H1 (cell line): ENCODE measurements at regions not wholly inside any gene's neighbourhood (a gene's known extent, or its start where the extent isn't known, plus 50 kb on each side); places are given as distances from the start of the nearest gene placed in this dataset.
A peak's percentile ranks its signal among the peaks of the same experiment; 100 is the strongest.

ENCODE experiments used
- CTCF ChIA-PET: fragments of 300-600 bp; sonication (Branson Sonifier 250); formaldehyde crosslinking; loops from one replicate; lab custom pipeline; 2021; ENCODE audit not compliant: partially characterized antibody; lab: Charles Lee
- POLR2A ChIA-PET: fragments of 300-600 bp; sonication (Branson Sonifier 250); formaldehyde crosslinking; loops from one replicate; lab custom pipeline; 2021; ENCODE audit warnings: inconsistent platforms; ENCODE audit not compliant: partially characterized antibody; lab: Charles Lee
- DNase-seq, 2 experiments: peaks; one replicate each; pipeline versions ENCODE4 v3.0.0 to v3.0.0-alpha.2; 2010 to 2022; ENCODE audit warnings: low spot score in 2 of 2, low read depth in 1 of 2, mixed read lengths in 1 of 2
- FAIRE-seq: peaks from 2 replicates; lab custom pipeline; 2011; peaks lifted over from hg19 to GRCh38; lab: Jason Lieb, UNC
- H2AFZ ChIP-seq: 2 replicates; pipeline ENCODE4 v1.8.1; 2012; ENCODE audit warnings: low read length, inconsistent platforms
- H2AK5ac ChIP-seq: 2 replicates; pipeline ENCODE4 v1.6.1; 2013; ENCODE audit warnings: low read depth, low read length
- H2BK120ac ChIP-seq: replicated peaks from 2 replicates; pipeline ENCODE3; 2013; ENCODE audit warnings: low read depth, low read length, inconsistent platforms
- H2BK12ac ChIP-seq: 2 replicates; pipeline ENCODE4 v1.6.1; 2013; ENCODE audit warnings: low read depth, low read length
- H2BK15ac ChIP-seq: 2 replicates; pipeline ENCODE4 v1.6.1; 2013; ENCODE audit warnings: low read length
- H2BK20ac ChIP-seq: 2 replicates; pipeline ENCODE4 v1.6.1; 2013; ENCODE audit warnings: low read length
- H2BK5ac ChIP-seq: 2 replicates; pipeline ENCODE4 v1.6.1; 2013; ENCODE audit warnings: low read depth, low read length
- H3K14ac ChIP-seq: 2 replicates; pipeline ENCODE4 v1.6.1; 2013; ENCODE audit warnings: inconsistent platforms; ENCODE audit not compliant: insufficient read length
- H3K18ac ChIP-seq: 2 replicates; pipeline ENCODE4 v1.6.1; 2013; ENCODE audit warnings: low read length; ENCODE audit errors: extremely low read depth
- H3K23ac ChIP-seq: 2 replicates; pipeline ENCODE4 v1.6.1; 2013; ENCODE audit warnings: inconsistent platforms; ENCODE audit not compliant: insufficient read length
- H3K23me2 ChIP-seq: 2 replicates; pipeline ENCODE4 v1.6.1; 2013; ENCODE audit warnings: low read depth, low read length
- H3K27ac ChIP-seq: 2 replicates; pipeline ENCODE4 v1.6.1; 2011; ENCODE audit warnings: low read depth, low read length, inconsistent platforms
- H3K27me3 ChIP-seq, 4 experiments: replicated peaks in 1 of 4; 1 replicate in 1 of 4; 2 replicates in 3 of 4; pipeline versions ENCODE4 v1.6.1 to v1.8.1; 2011 to 2013; ENCODE audit warnings: low read length in 3 of 4, mild to moderate bottlenecking in 3 of 4, inconsistent platforms in 2 of 4, mixed read lengths in 2 of 4, moderate library complexity in 1 of 4; ENCODE audit not compliant: control insufficient read depth in 3 of 4, insufficient read depth in 3 of 4; ENCODE audit errors: extremely low read depth in 1 of 4
- H3K36me3 ChIP-seq, 4 experiments: 2 replicates each; pipeline versions ENCODE4 v1.6.1 to v1.8.1; 2011 to 2013; ENCODE audit warnings: mild to moderate bottlenecking in 4 of 4, low read length in 3 of 4, moderate library complexity in 2 of 4, control low read depth in 1 of 4, inconsistent platforms in 1 of 4; ENCODE audit not compliant: insufficient read depth in 4 of 4, control insufficient read depth in 2 of 4
- H3K4ac ChIP-seq: replicated peaks from 2 replicates; pipeline ENCODE3; 2013; ENCODE audit warnings: low read length, low read depth, mixed read lengths, inconsistent platforms; ENCODE audit not compliant: insufficient read length
- H3K4me1 ChIP-seq, 4 experiments: replicated peaks in 1 of 4; 1 replicate in 1 of 4; 2 replicates in 3 of 4; pipeline versions ENCODE4 v1.6.1 to v1.8.1; 2011 to 2013; ENCODE audit warnings: low read length in 3 of 4, inconsistent platforms in 2 of 4, mixed read lengths in 1 of 4; ENCODE audit not compliant: insufficient read depth in 4 of 4, control insufficient read depth in 3 of 4
- H3K4me2 ChIP-seq, 2 experiments: 2 replicates each; pipeline versions ENCODE4 v1.6.1 to v1.8.1; 2011 to 2013; ENCODE audit warnings: low read depth in 2 of 2, low read length in 2 of 2, control low read depth in 1 of 2, inconsistent platforms in 1 of 2, mild to moderate bottlenecking in 1 of 2; ENCODE audit not compliant: insufficient read depth in 1 of 2
- H3K4me3 ChIP-seq, 4 experiments: fragments of 200-600, 300-600 bp in 1 of 4; sonication (generic), shearing (Covaris generic), sonication (Bioruptor Twin) in 1 of 4; 2 replicates each; pipeline versions ENCODE4 v1.5.1 to v1.8.1; 2011 to 2016; ENCODE audit warnings: low read length in 4 of 4, low read depth in 3 of 4, control low read depth in 2 of 4, inconsistent platforms in 2 of 4, mild to moderate bottlenecking in 2 of 4, mixed read lengths in 1 of 4, moderate library complexity in 1 of 4; ENCODE audit not compliant: insufficient read depth in 2 of 4; ENCODE audit errors: extremely low read depth in 1 of 4
- H3K56ac ChIP-seq: replicated peaks from 2 replicates; pipeline ENCODE3; 2013; ENCODE audit warnings: low read depth, mild to moderate bottlenecking, mixed read lengths, low read length, inconsistent platforms; ENCODE audit not compliant: insufficient read length
- H3K79me1 ChIP-seq: 2 replicates; pipeline ENCODE4 v1.6.1; 2013; ENCODE audit warnings: low read depth, low read length, control low read depth
- H3K79me2 ChIP-seq, 2 experiments: 2 replicates each; pipeline versions ENCODE4 v1.6.1 to v1.8.1; 2012 to 2013; ENCODE audit warnings: low read length in 2 of 2, mild to moderate bottlenecking in 2 of 2, inconsistent platforms in 1 of 2; ENCODE audit not compliant: insufficient read depth in 2 of 2, control insufficient read depth in 1 of 2
- H3K9ac ChIP-seq, 4 experiments: replicated peaks in 1 of 4; 1 replicate in 1 of 4; 2 replicates in 3 of 4; pipeline versions ENCODE4 v1.6.1 to v1.8.1; 2011 to 2013; ENCODE audit warnings: low read depth in 3 of 4, low read length in 3 of 4, control low read depth in 2 of 4, mild to moderate bottlenecking in 2 of 4, moderate library complexity in 2 of 4, inconsistent platforms in 1 of 4; ENCODE audit errors: extremely low read depth in 1 of 4
- H3K9me3 ChIP-seq, 2 experiments: 2 replicates each; pipeline versions ENCODE4 v1.6.1 to v1.8.1; 2012 to 2013; ENCODE audit warnings: mild to moderate bottlenecking in 2 of 2, moderate library complexity in 2 of 2, control low read depth in 1 of 2, inconsistent platforms in 1 of 2, low read depth in 1 of 2, low read length in 1 of 2, mixed read lengths in 1 of 2; ENCODE audit not compliant: insufficient read depth in 2 of 2
- H4K20me1 ChIP-seq, 2 experiments: replicated peaks in 1 of 2; 2 replicates each; pipeline versions ENCODE3 to v1.8.1; 2011 to 2013; ENCODE audit warnings: inconsistent platforms in 2 of 2, low read length in 2 of 2, mild to moderate bottlenecking in 1 of 2; ENCODE audit not compliant: insufficient read depth in 2 of 2, control insufficient read depth in 1 of 2
- H4K5ac ChIP-seq: 2 replicates; pipeline ENCODE4 v1.6.1; 2013; ENCODE audit warnings: low read length, low read depth, mixed read lengths, inconsistent platforms; ENCODE audit not compliant: insufficient read length
- H4K8ac ChIP-seq: 2 replicates; pipeline ENCODE4 v1.8.0; 2013; ENCODE audit warnings: mild to moderate bottlenecking, moderate library complexity, low read length, inconsistent platforms; ENCODE audit not compliant: insufficient read depth; ENCODE audit errors: extremely low read depth
- H4K91ac ChIP-seq: replicated peaks from 2 replicates; pipeline ENCODE3; 2013; ENCODE audit warnings: low read length, mixed read lengths, inconsistent platforms; ENCODE audit not compliant: insufficient read length
- JUND ChIP-seq: IDR thresholded peaks from 2 replicates; pipeline ENCODE4 v1.6.1; 2011; ENCODE audit warnings: mild to moderate bottlenecking, improper control_type of control experiment, low read length
- RXRA ChIP-seq: IDR thresholded peaks from 2 replicates; pipeline ENCODE4 v1.6.1; 2011; ENCODE audit warnings: low read depth, mild to moderate bottlenecking, low read length, moderate library complexity; ENCODE audit not compliant: insufficient read depth
- SP1 ChIP-seq: IDR thresholded peaks from 2 replicates; pipeline ENCODE4 v1.6.1; 2011; ENCODE audit warnings: low read depth, low read length
- WGBS, 2 experiments: shearing (Covaris generic) in 1 of 2; methylation state at CpG; one replicate each; pipeline versions ENCODE4 v1.1.6 to v1.1.7; 2013 to 2015; ENCODE audit warnings: low lambda C conversion rate in 2 of 2, mixed read lengths in 2 of 2, inconsistent platforms in 1 of 2, low coverage in 1 of 2, missing lambda C conversion rate in 1 of 2; ENCODE audit not compliant: insufficient replicate concordance in 2 of 2, insufficient coverage in 1 of 2, insufficient read length in 1 of 2; ENCODE audit errors: extremely low coverage in 1 of 2, missing lambda C conversion rate in 1 of 2; 5-methylcytosine and 5-hydroxymethylcytosine counted together

DNA sequence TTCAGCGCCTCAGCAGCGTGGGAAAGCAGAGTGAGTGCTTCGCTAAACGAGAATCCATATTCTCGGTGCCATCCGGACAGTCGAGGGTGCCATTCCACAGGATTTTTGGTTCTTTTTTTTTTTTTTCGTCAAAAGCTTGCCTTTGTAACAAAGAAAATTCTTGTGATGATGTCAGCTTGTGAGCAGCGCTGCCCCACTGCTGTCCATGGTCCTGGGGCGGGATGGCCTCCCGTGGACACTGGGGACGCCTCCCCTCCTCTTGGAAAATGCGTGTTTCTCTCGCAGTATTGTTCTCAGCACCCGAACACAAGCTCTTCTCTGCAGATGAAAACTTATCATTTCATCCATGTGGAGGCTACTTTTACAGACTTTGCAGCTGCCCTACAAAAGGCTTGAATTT lies 477.4 kb downstream of the TCERG1L start:
- Histone ChIP-seq H4K91ac (no peak overlapping the region), H2AK5ac (no peak overlapping the region), H4K20me1 (no peaks in the 10 kb centered on the region), H3K9ac (no peak overlapping the region), H3K79me1 (no peaks in the 10 kb centered on the region)
- TF ChIP-seq SP1: no peak
- no peak for TF ChIP-seq RXRA
- TF ChIP-seq JUND: peak; percentile 50; the same call in 1 of the 2 replicates
- TF ChIP-seq, all 59 proteins: peak for 1
- H2BK12ac ChIP-seq: no peak overlapping the region
- no peak overlapping the region for H3K23ac ChIP-seq
- no peak overlapping the region for H3K4me3 ChIP-seq
- POLR2A ChIA-PET: no interaction called here
- H3K23me2 ChIP-seq: no peaks in the 10 kb centered on the region
- H2BK15ac ChIP-seq: no peak overlapping the region
- no peak overlapping the region for H3K4me2 ChIP-seq
- H4K5ac ChIP-seq: no peak overlapping the region
- H2BK120ac ChIP-seq: no peak overlapping the region
- H3K14ac ChIP-seq: no peak overlapping the region
- H3K27ac ChIP-seq: no peak overlapping the region
- DNase-seq: no peak
- no peaks in the 10 kb centered on the region for H3K79me2 ChIP-seq
- no peak overlapping the region for H2BK5ac ChIP-seq
- no peaks in the 10 kb centered on the region for H3K4me1 ChIP-seq
- FAIRE-seq: no peak
- H3K56ac ChIP-seq: no peak overlapping the region
- no peak overlapping the region for H4K8ac ChIP-seq
- H2AFZ ChIP-seq: no peak overlapping the region
- no peaks in the 10 kb centered on the region for H3K36me3 ChIP-seq
- H3K18ac ChIP-seq: no peak overlapping the region
- H3K4ac ChIP-seq: no peak overlapping the region
- H3K9me3 ChIP-seq: no peaks in the 10 kb centered on the region
- CTCF ChIA-PET: interaction anchor here (1.2 kb wide), 1 partner anchor 13 kb away, joined by 4 read pairs; no protein-coding TSS in a partner anchor
- H2BK20ac ChIP-seq: no peak overlapping the region
- WGBS, 2 experiments: 94% methylated on average over 11 of the region's 15 CpGs; no CpG with 5 or more reads in 1 of the 2 experiments
- H3K27me3 ChIP-seq: no peaks in the 10 kb centered on the region
